Small intestine (tissue), 7 donors: ENCODE measurements at regions not wholly inside any gene's neighbourhood (a gene's known extent, or its start where the extent isn't known, plus 50 kb on each side); places are given as distances from the start of the nearest gene placed in this dataset.

Source experiments
- DNase-seq, 2 donors: peaks; one replicate each; pipeline versions ENCODE4 v3.0.0 to v3.0.0-alpha.2; 2013
- FAIRE-seq: peaks from 2 replicates; lab custom pipeline; 2012; peaks lifted over from hg19 to GRCh38; lab: Jason Lieb, UNC
- H3K27ac ChIP-seq, 3 donors: one replicate each; pipeline ENCODE4 v1.5.1; 2013; ENCODE audit warnings: low read length in 2 of 3, mild to moderate bottlenecking in 2 of 3, control low read depth in 1 of 3, inconsistent platforms in 1 of 3, low read depth in 1 of 3, moderate library complexity in 1 of 3
- H3K27me3 ChIP-seq, 3 donors: one replicate each; pipeline ENCODE4 v1.6.1; 2013; ENCODE audit warnings: low read length in 3 of 3, inconsistent platforms in 1 of 3; ENCODE audit not compliant: control insufficient read depth in 3 of 3, insufficient read depth in 3 of 3
- H3K36me3 ChIP-seq, 3 donors: one replicate each; pipeline ENCODE4 v1.6.1; 2013; ENCODE audit warnings: low read length in 3 of 3, inconsistent platforms in 1 of 3, low read depth in 1 of 3, mild to moderate bottlenecking in 1 of 3, moderate library complexity in 1 of 3; ENCODE audit not compliant: control insufficient read depth in 3 of 3, insufficient read depth in 2 of 3
- H3K4me1 ChIP-seq, 3 donors: one replicate each; pipeline ENCODE4 v1.6.1; 2013; ENCODE audit warnings: low read length in 2 of 3, inconsistent platforms in 1 of 3, low read depth in 1 of 3, mild to moderate bottlenecking in 1 of 3, moderate library complexity in 1 of 3; ENCODE audit not compliant: control insufficient read depth in 3 of 3, insufficient read depth in 2 of 3
- H3K4me3 ChIP-seq, 3 donors: one replicate each; pipeline ENCODE4 v1.5.1; 2013; ENCODE audit warnings: low read length in 3 of 3, control low read depth in 1 of 3, inconsistent platforms in 1 of 3, low read depth in 1 of 3, mild to moderate bottlenecking in 1 of 3, moderate library complexity in 1 of 3
- H3K9me3 ChIP-seq, 2 donors: one replicate each; pipeline ENCODE4 v1.6.1; 2013; ENCODE audit warnings: low read depth in 1 of 2, low read length in 1 of 2; ENCODE audit not compliant: control insufficient read depth in 2 of 2, insufficient read depth in 1 of 2
- WGBS, 3 donors: extraction: QIAGEN DNeasy Blood & Tissue Kit; methylation state at CpG; one replicate each; pipeline ENCODE4 v1.1.7; 2013; 5-methylcytosine and 5-hydroxymethylcytosine counted together
- donor health status: healthy with polysubstance abuse.
- donor health status: control.
- donor health status: control.
- donor health status: Bipolar disorder and iron deficiency.
- donor health status: healthy.

DNA sequence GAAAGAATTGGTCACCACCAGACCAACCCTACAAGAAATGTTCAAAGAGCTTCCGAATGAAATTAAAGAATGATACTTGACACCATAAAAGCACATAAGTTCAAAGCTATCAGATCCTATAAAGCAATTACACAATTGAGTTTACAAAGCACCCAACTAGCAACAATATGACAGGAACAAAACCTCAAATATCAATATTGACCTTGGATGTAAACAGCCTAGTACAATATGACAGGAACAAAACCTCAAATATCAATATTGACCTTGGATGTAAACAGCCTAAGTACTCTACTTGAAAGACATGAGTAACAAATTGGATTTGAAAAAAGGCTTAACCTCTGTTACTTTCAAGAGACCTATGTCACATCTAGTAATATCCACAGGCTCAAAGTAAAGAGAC lies 1201.4 kb downstream of the XPNPEP1 start:
- H3K36me3 ChIP-seq: no peaks in the 10 kb centered on the region
- FAIRE-seq: no peak
- DNase-seq: no peak
- peaks cover 0 to 12% of the 10 kb centered on the region in 2 donors for H3K9me3 ChIP-seq
- H3K4me1 ChIP-seq: no peaks in the 10 kb centered on the region
- H3K27ac ChIP-seq: no peak overlapping the region
- no peaks in the 10 kb centered on the region for H3K27me3 ChIP-seq
- H3K4me3 ChIP-seq: no peak overlapping the region
- 32 to 59% (median 41%) methylated on average over 1 of the region's 1 CpG for WGBS, 3 donors

DNA sequence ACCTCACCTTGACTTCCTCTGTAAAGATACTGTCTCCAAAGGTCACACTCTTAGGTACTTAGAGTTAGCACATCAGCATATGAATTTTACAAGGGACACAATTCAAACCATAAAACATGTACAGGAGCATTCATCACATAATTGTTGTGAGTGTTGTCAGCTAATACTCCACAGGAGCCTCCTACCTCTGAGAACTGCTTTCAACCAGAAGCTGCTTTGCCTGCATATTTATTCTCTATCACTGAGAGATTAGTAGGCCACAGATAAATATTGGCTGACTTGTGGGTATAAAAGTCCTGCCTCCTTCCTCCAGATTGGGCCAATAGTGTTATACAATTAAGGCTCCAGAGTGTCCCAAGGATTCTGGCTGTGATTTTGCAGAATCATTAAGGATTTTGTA lies 1207.0 kb downstream of the XPNPEP1 start:
- DNase-seq (no peak), FAIRE-seq (no peak)
- Histone ChIP-seq H3K27ac (no peak overlapping the region), H3K9me3 (peaks cover 2 to 30% of the 10 kb centered on the region in 2 donors), H3K27me3 (no peaks in the 10 kb centered on the region), H3K4me3 (no peak overlapping the region), H3K36me3 (no peaks in the 10 kb centered on the region), H3K4me1 (no peaks in the 10 kb centered on the region)

DNA sequence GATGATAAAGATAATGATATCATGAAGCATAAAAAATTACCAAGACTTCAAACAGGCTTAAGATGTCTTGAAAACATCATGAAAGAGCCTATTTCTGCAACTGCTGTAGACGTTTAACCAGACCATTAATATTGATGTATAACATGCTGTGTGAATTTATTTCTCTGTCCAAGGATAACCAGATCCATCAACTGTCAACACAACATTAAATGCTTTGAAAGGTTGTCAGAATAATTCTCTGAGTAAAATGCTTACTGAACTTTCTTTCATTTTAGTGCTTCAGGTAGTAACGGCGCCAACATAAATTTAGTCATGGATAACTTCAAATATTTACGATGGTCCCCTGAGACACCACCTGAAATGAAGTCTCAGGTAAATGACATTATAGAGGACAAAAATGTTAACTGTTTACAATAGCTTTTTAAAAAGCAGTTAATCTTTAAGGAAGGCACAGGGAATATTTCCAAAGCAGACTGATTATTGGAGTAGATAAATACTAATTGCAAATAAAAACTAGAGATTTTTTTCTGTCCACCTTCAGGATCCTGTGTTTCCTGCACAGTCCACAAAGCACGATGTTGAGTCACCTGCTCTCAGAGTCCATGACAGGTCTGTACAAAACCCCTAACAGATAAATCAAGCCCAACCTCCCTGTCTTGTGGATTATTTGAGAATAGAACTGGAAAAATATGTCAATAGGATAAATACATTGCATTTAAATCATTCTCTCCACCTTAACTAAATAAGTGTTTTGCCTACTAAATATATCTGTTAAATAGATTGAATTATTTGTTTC lies 1213.2 kb downstream of the XPNPEP1 start:
- H3K9me3 ChIP-seq: peaks cover 2 to 18% of the 10 kb centered on the region in 2 donors
- H3K4me3 ChIP-seq: no peak overlapping the region
- WGBS, 3 donors: 66 to 78% (median 71%) methylated on average over 5 of the region's 5 CpGs
- no peaks in the 10 kb centered on the region for H3K4me1 ChIP-seq
- no peak for FAIRE-seq
- DNase-seq: no peak
- H3K27me3 ChIP-seq: no peaks in the 10 kb centered on the region
- H3K36me3 ChIP-seq: no peaks in the 10 kb centered on the region
- no peak overlapping the region for H3K27ac ChIP-seq

DNA sequence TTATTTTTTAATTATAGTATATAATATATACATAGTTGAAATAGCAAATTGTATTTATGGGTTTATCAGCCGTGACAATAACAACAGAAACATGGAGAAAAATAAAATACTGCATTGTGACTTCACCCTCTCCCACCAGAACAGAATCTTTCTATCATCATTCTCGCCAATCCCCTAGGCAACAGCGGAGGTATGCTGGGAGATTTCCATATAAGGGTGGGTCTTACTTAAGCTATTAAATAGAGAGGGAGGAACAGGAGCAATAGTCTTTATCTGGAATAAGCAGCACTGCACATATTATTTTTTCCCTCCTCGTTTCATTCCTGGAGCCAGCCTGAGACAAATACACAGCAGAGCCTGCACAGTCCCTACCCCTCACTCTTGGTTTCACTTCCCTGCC lies 1214.9 kb downstream of the XPNPEP1 start:
- no peak for FAIRE-seq
- Histone ChIP-seq H3K4me3 (no peak overlapping the region), H3K27me3 (no peaks in the 10 kb centered on the region), H3K27ac (no peak overlapping the region), H3K9me3 (peaks cover 0 to 8% of the 10 kb centered on the region in 2 donors), H3K4me1 (no peaks in the 10 kb centered on the region), H3K36me3 (no peaks in the 10 kb centered on the region)
- WGBS, 3 donors: 68 to 83% (median 80%) methylated on average over 4 of the region's 4 CpGs
- DNase-seq: no peak

DNA sequence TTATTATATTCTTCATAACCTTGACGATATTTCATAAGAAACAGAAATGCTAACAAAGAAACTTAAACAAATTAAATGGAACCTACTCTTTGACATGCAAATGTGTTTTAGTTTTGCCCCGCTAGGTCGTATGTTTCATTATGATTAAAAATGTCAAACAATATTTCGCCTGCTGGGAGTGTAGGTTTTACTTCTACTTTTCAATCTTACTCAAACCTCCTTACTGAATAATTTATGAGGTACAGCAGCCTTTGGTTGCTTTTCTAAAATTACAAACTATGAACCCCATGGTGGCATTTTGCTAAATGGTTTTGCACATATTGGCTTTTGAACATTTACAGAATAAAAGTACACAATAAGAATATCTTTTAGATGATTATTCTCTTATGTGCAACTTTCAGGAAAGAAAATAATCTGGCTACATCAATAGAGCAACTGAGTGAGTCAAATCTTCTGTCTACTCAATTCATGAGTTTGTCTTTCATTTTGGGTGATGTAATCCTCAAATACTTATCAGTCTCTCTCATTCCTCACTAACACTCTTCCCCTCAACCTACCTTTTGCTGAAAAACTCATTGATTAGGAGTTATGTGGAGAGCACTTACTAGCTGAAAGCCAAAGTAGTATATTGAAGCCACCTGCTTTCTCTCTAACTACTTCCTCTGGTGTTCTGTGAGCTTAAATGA lies 1226.4 kb downstream of the XPNPEP1 start:
- Histone ChIP-seq H3K9me3 (no peaks in the 10 kb centered on the region), H3K36me3 (no peaks in the 10 kb centered on the region), H3K4me1 (no peaks in the 10 kb centered on the region), H3K4me3 (no peak overlapping the region), H3K27ac (no peak overlapping the region), H3K27me3 (no peaks in the 10 kb centered on the region)
- no peak for FAIRE-seq
- no peak for DNase-seq
- 76 to 86% (median 83%) methylated on average over 4 of the region's 4 CpGs for WGBS, 3 donors

DNA sequence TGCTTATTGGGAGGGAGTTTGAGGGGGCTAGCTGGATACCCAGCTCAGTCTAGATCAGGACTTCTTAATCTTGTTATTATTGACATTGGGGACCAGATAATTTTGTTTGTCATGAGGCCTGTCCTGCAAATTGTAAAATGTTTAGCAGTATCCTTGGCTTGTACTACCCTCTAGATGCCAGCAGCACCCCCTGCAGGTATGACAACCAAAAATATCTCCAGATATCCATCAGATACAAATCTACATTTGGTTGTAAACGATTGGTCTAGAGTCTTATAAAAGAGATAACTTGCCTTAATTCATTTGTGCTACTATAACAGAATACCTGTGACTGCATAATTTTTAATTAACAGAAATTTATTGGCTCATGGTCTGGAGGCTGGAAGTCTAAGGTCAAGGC lies 1232.2 kb downstream of the XPNPEP1 start:
- 65 to 78% (median 70%) methylated on average over 1 of the region's 1 CpG for WGBS, 3 donors
- Histone ChIP-seq H3K9me3 (no peaks in the 10 kb centered on the region), H3K4me1 (no peaks in the 10 kb centered on the region), H3K4me3 (no peak overlapping the region), H3K27me3 (no peaks in the 10 kb centered on the region), H3K27ac (no peak overlapping the region), H3K36me3 (no peaks in the 10 kb centered on the region)
- no peak for FAIRE-seq
- DNase-seq: no peak

DNA sequence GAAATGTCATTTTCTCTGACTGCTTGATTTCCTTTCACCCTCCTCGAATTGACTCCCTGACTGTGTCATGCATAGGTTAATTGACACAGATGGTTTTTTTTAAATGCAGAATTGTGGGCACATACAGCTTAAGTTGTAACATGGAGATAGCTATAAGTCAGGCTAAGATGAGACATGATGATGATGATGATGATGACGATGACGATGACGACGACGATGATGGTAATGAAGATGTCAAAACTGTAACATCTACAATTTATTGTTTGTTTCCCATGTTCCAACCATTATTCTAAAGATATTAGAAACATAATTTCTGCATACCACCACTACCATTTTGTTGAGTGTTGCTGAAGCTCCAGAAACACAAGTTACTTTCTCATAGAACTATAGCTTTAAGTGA lies 1232.8 kb downstream of the XPNPEP1 start:
- WGBS, 3 donors: 85 to 92% (median 86%) methylated on average over 6 of the region's 6 CpGs
- no peak for DNase-seq
- no peak for FAIRE-seq

DNA sequence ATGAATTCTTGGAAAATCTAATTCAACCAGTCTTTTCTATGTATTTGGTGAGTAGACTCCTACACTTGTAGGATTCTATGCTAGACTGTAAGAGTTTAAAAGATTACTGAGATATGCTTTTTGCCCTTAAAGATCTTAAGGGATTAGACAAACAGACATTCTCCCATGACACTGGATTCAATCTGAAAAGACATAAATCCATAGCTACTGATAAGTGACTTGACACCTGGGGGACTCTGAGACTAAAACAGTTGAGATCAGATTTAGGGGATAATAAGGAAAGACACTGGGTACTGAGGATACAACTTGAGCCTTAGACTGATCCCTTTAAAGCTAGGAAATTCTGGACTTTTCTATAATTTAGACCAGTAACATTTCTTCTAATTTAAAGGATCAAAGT lies 1233.4 kb downstream of the XPNPEP1 start:
- Histone ChIP-seq H3K4me1 (no peaks in the 10 kb centered on the region), H3K36me3 (no peaks in the 10 kb centered on the region), H3K4me3 (no peak overlapping the region), H3K9me3 (no peaks in the 10 kb centered on the region), H3K27me3 (no peaks in the 10 kb centered on the region), H3K27ac (no peak overlapping the region)
- FAIRE-seq: no peak
- no peak for DNase-seq

More for the DNA sequence above, 1232.8 kb downstream of the XPNPEP1 start:
- Histone ChIP-seq H3K36me3 (no peaks in the 10 kb centered on the region), H3K27me3 (no peaks in the 10 kb centered on the region), H3K9me3 (no peaks in the 10 kb centered on the region), H3K4me3 (no peak overlapping the region), H3K27ac (no peak overlapping the region), H3K4me1 (no peaks in the 10 kb centered on the region)
